Medulla oblongata (tissue), 1 donor: ENCODE measurements at regions not wholly inside any gene's neighbourhood (a gene's known extent, or its start where the extent isn't known, plus 50 kb on each side); places are given as distances from the start of the nearest gene placed in this dataset.

Experiments
- DNase-seq: peaks from one replicate; pipeline ENCODE4 v3.0.0-alpha.2; 2015; ENCODE audit errors: extremely low spot score

- DNase-seq, result no peak
These were observed 169.1 kb upstream of the AVPR1A start for GRCh38 chr12:63319936-63320633.

GRCh38 chr12:63319386-63319785 is 168.4 kb upstream of the AVPR1A start:
- no peak for DNase-seq

GRCh38 chr12:63318933-63319332 is 167.9 kb upstream of the AVPR1A start:
- no peak for DNase-seq

GRCh38 chr12:63318313-63318712 is 167.3 kb upstream of the AVPR1A start:
- DNase-seq, result no peak

GRCh38 chr12:63317880-63318279 is 166.9 kb upstream of the AVPR1A start:
- DNase-seq, result no peak

- DNase-seq, result no peak
These were observed 166.4 kb upstream of the AVPR1A start for GRCh38 chr12:63317286-63317846.

GRCh38 chr12:63313139-63313538 is 162.1 kb upstream of the AVPR1A start:
- no peak for DNase-seq

- DNase-seq, result no peak
These were observed 157.7 kb upstream of the AVPR1A start for GRCh38 chr12:63308671-63309070.

- no peak for DNase-seq
These were observed 156.8 kb upstream of the AVPR1A start for GRCh38 chr12:63307849-63308248.

GRCh38 chr12:63305901-63306875 is 155.2 kb upstream of the AVPR1A start:
- DNase-seq, result no peak

GRCh38 chr12:63304887-63305316 is 153.9 kb upstream of the AVPR1A start:
- DNase-seq, result no peak

- no peak for DNase-seq
These were observed 152.0 kb upstream of the AVPR1A start for GRCh38 chr12:63302941-63303536.

GRCh38 chr12:63302269-63302940 is 151.4 kb upstream of the AVPR1A start:
- no peak for DNase-seq

GRCh38 chr12:63301311-63301710 is 150.3 kb upstream of the AVPR1A start:
- DNase-seq, result no peak

- no peak for DNase-seq
These were observed 147.5 kb upstream of the AVPR1A start for GRCh38 chr12:63298386-63298930.

- no peak for DNase-seq
These were observed 143.3 kb upstream of the AVPR1A start for GRCh38 chr12:63294327-63294632.

- DNase-seq, result no peak
These were observed 141.6 kb upstream of the AVPR1A start for GRCh38 chr12:63292471-63293221.

GRCh38 chr12:63276537-63277365 is 125.8 kb upstream of the AVPR1A start:
- DNase-seq, result peak; percentile 7

- DNase-seq, result no peak
These were observed 116.0 kb upstream of the AVPR1A start for GRCh38 chr12:63266988-63267387.

GRCh38 chr12:63264629-63265028 is 113.6 kb upstream of the AVPR1A start:
- no peak for DNase-seq
